ENCODE measurements at regions not wholly inside any gene's neighbourhood (a gene's known extent, or its start where the extent isn't known, plus 50 kb on each side); places are given as distances from the start of the nearest gene placed in this dataset.

- TF ChIP-seq CTCF (IDR thresholded peaks at IDR 0.05) (no peak), POLR2A (IDR thresholded peaks at IDR 0.05) (no peak)
Measured at GRCh38 chr7:79658304-79658703, 204.8 kb upstream of the MAGI2 start.
